ENCODE measurements at regions not wholly inside any gene's neighbourhood (a gene's known extent, or its start where the extent isn't known, plus 50 kb on each side); places are given as distances from the start of the nearest gene placed in this dataset.

DNA sequence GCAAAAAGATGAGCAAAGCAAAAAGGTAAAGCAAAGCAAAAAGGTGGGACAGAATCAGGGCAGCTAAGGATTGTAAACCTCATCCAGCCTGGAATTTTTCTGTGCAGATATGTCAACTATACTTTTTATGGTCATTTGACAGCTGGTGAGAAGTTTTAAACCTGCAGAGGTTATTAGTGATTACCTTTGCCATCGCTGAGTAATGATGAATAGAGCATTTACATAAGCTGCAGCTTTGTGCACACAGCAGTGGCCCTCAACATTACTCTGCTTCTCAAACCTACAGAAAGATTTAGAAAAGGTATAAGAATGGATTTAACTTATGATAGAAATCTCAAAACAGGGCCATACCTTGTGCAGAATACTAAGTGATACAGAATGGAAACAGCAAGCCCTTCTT, 54.5 kb upstream of the C4orf54 start:
- TF ChIP-seq POLR2A (IDR thresholded peaks at IDR 0.05; ENCODE audit: low read depth, low read length), result no peak
- TF ChIP-seq TAF1 (IDR thresholded peaks at IDR 0.05; ENCODE audit: low read depth, low read length), result no peak
- no peak for TF ChIP-seq POLR2AphosphoS5 (IDR thresholded peaks at IDR 0.05; ENCODE audit: low read depth, low read length)
- no peak for TF ChIP-seq POU2F2 (IDR thresholded peaks at IDR 0.05; ENCODE audit: low read depth, low read length)
- no peak for TF ChIP-seq SPI1 (IDR thresholded peaks at IDR 0.05; ENCODE audit: low read depth, low read length)

Measured in GM12891 (cell line).